SW480 (cell line): ENCODE measurements at regions not wholly inside any gene's neighbourhood (a gene's known extent, or its start where the extent isn't known, plus 50 kb on each side); places are given as distances from the start of the nearest gene placed in this dataset.

Experiments
- DNase-seq: peaks from one replicate; pipeline ENCODE4 v3.0.0-alpha.2; 2016; ENCODE audit warnings: low spot score

- DNase-seq = no peak
These were observed 63.0 kb upstream of the HAAO start for GRCh38 chr2:42855221-42855970.

GRCh38 chr2:42854207-42854818 is 61.9 kb upstream of the HAAO start:
- DNase-seq = no peak

GRCh38 chr2:42853549-42854206 is 61.3 kb upstream of the HAAO start:
- no peak for DNase-seq

- no peak for DNase-seq
These were observed 60.4 kb upstream of the HAAO start for GRCh38 chr2:42852798-42853197.

- no peak for DNase-seq
These were observed 59.4 kb upstream of the HAAO start for GRCh38 chr2:42851740-42852250.

- DNase-seq = no peak
These were observed 58.8 kb upstream of the HAAO start for GRCh38 chr2:42851186-42851585.

GRCh38 chr2:42850016-42850805 is 57.8 kb upstream of the HAAO start:
- DNase-seq = no peak

- no peak for DNase-seq
These were observed 56.9 kb upstream of the HAAO start for GRCh38 chr2:42849311-42849710.

GRCh38 chr2:42848726-42849290 is 56.4 kb upstream of the HAAO start:
- DNase-seq = no peak

GRCh38 chr2:42848265-42848664 is 55.9 kb upstream of the HAAO start:
- no peak for DNase-seq

GRCh38 chr2:42847596-42848151 is 55.3 kb upstream of the HAAO start:
- DNase-seq = no peak

- DNase-seq = no peak
These were observed 54.7 kb upstream of the HAAO start for GRCh38 chr2:42846932-42847595.

GRCh38 chr2:42846026-42846425 is 53.6 kb upstream of the HAAO start:
- DNase-seq = no peak

- DNase-seq = no peak
These were observed 52.8 kb upstream of the HAAO start for GRCh38 chr2:42844901-42845821.

GRCh38 chr2:42844366-42844765 is 52.0 kb upstream of the HAAO start:
- DNase-seq = no peak

- no peak for DNase-seq
These were observed 51.2 kb upstream of the HAAO start for GRCh38 chr2:42843611-42844010.

- DNase-seq = no peak
These were observed 50.7 kb upstream of the HAAO start for GRCh38 chr2:42843131-42843530.

GRCh38 chr2:42842466-42842865 is 50.1 kb upstream of the HAAO start:
- DNase-seq = peak; percentile 35
